Ovary (tissue), 7 donors: ENCODE measurements at regions not wholly inside any gene's neighbourhood (a gene's known extent, or its start where the extent isn't known, plus 50 kb on each side); places are given as distances from the start of the nearest gene placed in this dataset.

Source experiments
- DNase-seq, 5 donors: peaks; one replicate each; pipeline ENCODE4 v3.0.0-alpha.2; 2019 to 2020
- H3K27ac ChIP-seq, 2 donors: fragments of 200-600 bp; one replicate each; pipeline versions ENCODE4 v1.5.1 to v1.8.0; 2019 to 2022
- H3K27me3 ChIP-seq: fragments of 200-600 bp; one replicate; pipeline ENCODE4 v1.8.0; 2022
- H3K36me3 ChIP-seq: fragments of 200-600 bp; sonication (generic); one replicate; pipeline ENCODE4 v1.5.1; 2019
- H3K4me1 ChIP-seq: one replicate; pipeline ENCODE4 v1.8.1; 2013; ENCODE audit warnings: mild to moderate bottlenecking, moderate library complexity; ENCODE audit not compliant: insufficient read depth
- H3K4me3 ChIP-seq: fragments of 200-600 bp; sonication (generic); one replicate; pipeline ENCODE4 v1.5.1; 2017
- H3K9me3 ChIP-seq, 2 donors: fragments of 200-600 bp in 1 of 2; sonication (generic) in 1 of 2; one replicate each; pipeline versions ENCODE4 v1.5.1 to v1.8.1; 2013 to 2019; ENCODE audit warnings: mild to moderate bottlenecking in 1 of 2, moderate library complexity in 1 of 2
- CTCF ChIP-seq, 3 donors: fragments of 450-650 bp in 2 of 3; fragments of 200-600 bp in 1 of 3; IDR thresholded peaks; one replicate each; pipeline versions ENCODE4 v1.5.1 to v1.8.0; 2016 to 2022; ENCODE audit warnings: antibody characterized with exemption in 3 of 3, mild to moderate bottlenecking in 1 of 3
- EP300 ChIP-seq: sonication (generic); formaldehyde crosslinking; IDR thresholded peaks from one replicate; pipeline ENCODE4 v1.6.1; 2017; ENCODE audit warnings: antibody characterized with exemption
- POLR2A ChIP-seq: fragments of 450-650 bp; IDR thresholded peaks from one replicate; pipeline ENCODE4 v1.6.1; 2017; ENCODE audit warnings: antibody characterized with exemption, mild to moderate bottlenecking, moderate library complexity
- WGBS, 3 donors: extraction: QIAGEN DNeasy Blood & Tissue Kit in 1 of 3; methylation state at CpG; one replicate each; pipeline versions ENCODE4 v1.1.5 to v1.1.7; 2013 to 2017; 5-methylcytosine and 5-hydroxymethylcytosine counted together
- intact Hi-C, 4 donors: fragments of 100-400 bp; cut with DNase I; formaldehyde crosslinking; loops; one replicate each; pipeline versions ENCODE4 v1.11.0 to v1.15.1; 2022 to 2023
- donor health status: DM: no; HTN: no; CAD: no; lungs with moderate emphysema.
- donor health status: DM: no; HTN: no; CAD: no.
- donor health status: Bipolar disorder and iron deficiency.
- donor health status: DM: no; HTN: no; CAD: no.
- donor health status: DM: yes; HTN: yes; CAD: no.

- DNase-seq, result no peak
- WGBS, 3 donors, result 86 to 92% (median 87%) methylated on average over 12 of the region's 12 CpGs
- intact Hi-C loops, result no loop called here
- H3K36me3 ChIP-seq, result no peaks in the 10 kb centered on the region
- no peak overlapping the region for H3K4me3 ChIP-seq
- no peaks in the 10 kb centered on the region for H3K4me1 ChIP-seq
- H3K9me3 ChIP-seq, result no peaks in the 10 kb centered on the region
- H3K27ac ChIP-seq, result no peak overlapping the region
- no peaks in the 10 kb centered on the region for H3K27me3 ChIP-seq
- TF ChIP-seq EP300 (no peak), CTCF (IDR thresholded peaks at IDR 0.05) (no peak), POLR2A (no peak)
Measured at GRCh38 chr10:105391670-105392351, 750.7 kb downstream of the SORCS3 start.

GRCh38 chr10:105387971-105388370 lies 746.9 kb downstream of the SORCS3 start:
- WGBS, 3 donors, result 83 to 92% (median 86%) methylated on average over 3 of the region's 3 CpGs

GRCh38 chr10:105383978-105384377 lies 742.9 kb downstream of the SORCS3 start:
- no peaks in the 10 kb centered on the region for H3K36me3 ChIP-seq
- no peaks in the 10 kb centered on the region for H3K4me1 ChIP-seq
- intact Hi-C loops, result no loop called here
- H3K27me3 ChIP-seq, result no peaks in the 10 kb centered on the region
- H3K9me3 ChIP-seq, result no peaks in the 10 kb centered on the region
- no peak for DNase-seq
- H3K4me3 ChIP-seq, result no peak overlapping the region
- TF ChIP-seq POLR2A, result no peak
- no peak for TF ChIP-seq CTCF (IDR thresholded peaks at IDR 0.05)
- no peak for TF ChIP-seq EP300
- H3K27ac ChIP-seq, result no peak overlapping the region

More at GRCh38 chr10:105387971-105388370, 746.9 kb downstream of the SORCS3 start:
- Histone ChIP-seq H3K27ac (no peak overlapping the region), H3K4me3 (no peak overlapping the region), H3K27me3 (no peaks in the 10 kb centered on the region), H3K36me3 (no peaks in the 10 kb centered on the region), H3K9me3 (no peaks in the 10 kb centered on the region), H3K4me1 (no peaks in the 10 kb centered on the region)
- intact Hi-C loops, result no loop called here
- DNase-seq, result no peak
- TF ChIP-seq EP300, result no peak
- TF ChIP-seq CTCF (IDR thresholded peaks at IDR 0.05), result no peak
- TF ChIP-seq POLR2A, result no peak

GRCh38 chr10:105370692-105371091 lies 729.6 kb downstream of the SORCS3 start:
- Histone ChIP-seq H3K27me3 (no peaks in the 10 kb centered on the region), H3K27ac (no peak overlapping the region), H3K9me3 (no peaks in the 10 kb centered on the region), H3K4me1 (no peaks in the 10 kb centered on the region), H3K4me3 (no peak overlapping the region), H3K36me3 (no peaks in the 10 kb centered on the region)
- TF ChIP-seq EP300, result no peak
- no peak for TF ChIP-seq POLR2A
- TF ChIP-seq CTCF (IDR thresholded peaks at IDR 0.05), result no peak
- intact Hi-C loops, result no loop called here
- 50 to 68% (median 56%) methylated on average over 5 of the region's 5 CpGs for WGBS, 3 donors
- DNase-seq, result no peak
